Osteoblast (primary cell): ENCODE measurements at regions not wholly inside any gene's neighbourhood (a gene's known extent, or its start where the extent isn't known, plus 50 kb on each side); places are given as distances from the start of the nearest gene placed in this dataset.

Experiments used
- DNase-seq: peaks from one replicate; pipeline ENCODE4 v3.0.0; 2011; ENCODE audit warnings: low spot score, mixed read lengths; ENCODE audit not compliant: insufficient read length; ENCODE audit errors: missing footprints
- H2AFZ ChIP-seq: 2 replicates; pipeline ENCODE4 v1.6.0; 2011; ENCODE audit warnings: mild to moderate bottlenecking, low read length
- H3K27ac ChIP-seq: 2 replicates; pipeline ENCODE4 v1.5.1; 2011; ENCODE audit warnings: mild to moderate bottlenecking, low read depth, low read length, moderate library complexity
- H3K27me3 ChIP-seq: 2 replicates; pipeline ENCODE4 v1.6.0; 2012; ENCODE audit warnings: mild to moderate bottlenecking, control low read depth, inconsistent platforms, low read length, moderate library complexity; ENCODE audit not compliant: insufficient read depth
- H3K36me3 ChIP-seq: 2 replicates; pipeline ENCODE4 v1.5.1; 2011; ENCODE audit warnings: mild to moderate bottlenecking, low read length, control low read depth, moderate library complexity; ENCODE audit not compliant: insufficient read depth
- H3K4me1 ChIP-seq: 2 replicates; pipeline ENCODE4 v1.5.1; 2011; ENCODE audit warnings: mild to moderate bottlenecking, low read length, control low read depth, moderate library complexity; ENCODE audit not compliant: insufficient read depth
- H3K4me2 ChIP-seq: 2 replicates; pipeline ENCODE4 v1.6.0; 2011; ENCODE audit warnings: mild to moderate bottlenecking, low read length; ENCODE audit not compliant: insufficient read depth
- H3K4me3 ChIP-seq: fragments of 200-600 bp; sonication (generic); 3 replicates; pipeline ENCODE4 v1.5.1; 2012; ENCODE audit warnings: mild to moderate bottlenecking, low read length, inconsistent platforms; ENCODE audit not compliant: insufficient read depth
- H3K79me2 ChIP-seq: 2 replicates; pipeline ENCODE4 v1.6.0; 2012; ENCODE audit warnings: mild to moderate bottlenecking, low read length, control low read depth, inconsistent platforms; ENCODE audit not compliant: insufficient read depth
- H3K9me3 ChIP-seq: 2 replicates; pipeline ENCODE4 v1.5.1; 2011; ENCODE audit warnings: low read depth, low read length, control low read depth
- H4K20me1 ChIP-seq: 2 replicates; pipeline ENCODE4 v1.6.0; 2012; ENCODE audit warnings: mild to moderate bottlenecking, low read length, control low read depth; ENCODE audit not compliant: insufficient read depth
- TF ChIP-seq, protein P1 (sequence below): IDR thresholded peaks from 2 replicates; pipeline ENCODE4 v1.5.1; 2011; ENCODE audit warnings: mild to moderate bottlenecking, low read depth, low read length, moderate library complexity; ENCODE audit errors: extremely low read depth

DNA sequence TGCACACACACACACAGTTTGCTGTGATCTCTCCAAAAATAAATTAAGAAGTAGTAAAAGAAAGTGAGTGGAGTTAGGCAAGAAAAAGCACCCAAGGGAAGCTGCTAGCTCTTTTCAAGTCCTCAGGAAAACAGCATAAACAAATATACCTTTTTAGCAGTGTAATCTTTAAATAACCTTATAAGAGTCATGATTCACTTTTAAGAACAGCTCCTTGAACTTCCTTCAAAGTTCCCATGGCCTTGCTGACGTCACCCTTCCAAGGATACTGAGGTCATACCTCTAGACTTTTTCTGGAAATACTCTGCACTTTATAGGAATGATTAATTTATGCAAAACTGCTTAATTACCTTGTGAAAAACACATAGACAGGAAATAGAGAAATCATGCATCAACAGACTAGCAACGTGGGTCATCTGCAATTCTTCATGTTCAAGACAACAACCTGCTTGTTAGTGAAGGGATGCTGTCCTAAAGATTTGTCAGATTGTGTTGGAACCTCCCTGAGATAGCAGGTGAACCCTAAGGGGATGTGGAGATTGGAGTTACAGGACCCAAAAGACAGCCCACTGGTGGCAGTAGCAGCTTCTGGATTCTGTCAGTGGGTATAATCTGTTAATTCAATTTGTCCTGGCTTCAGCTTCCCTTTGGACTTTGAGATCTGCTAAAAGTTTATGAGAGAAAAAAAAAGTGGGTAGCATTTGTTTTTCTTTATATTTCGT is 229.0 kb downstream of the ELAVL2 start:
- Histone ChIP-seq H3K27ac (no peak overlapping the region), H4K20me1 (no peaks in the 10 kb centered on the region), H3K27me3 (no peaks in the 10 kb centered on the region), H3K4me1 (no peaks in the 10 kb centered on the region), H3K9me3 (no peaks in the 10 kb centered on the region), H3K36me3 (no peaks in the 10 kb centered on the region), H3K4me2 (no peak overlapping the region), H2AFZ (no peak overlapping the region), H3K79me2 (no peaks in the 10 kb centered on the region), H3K4me3 (no peak overlapping the region)
- no peak for DNase-seq
- TF ChIP-seq, protein P1, sequence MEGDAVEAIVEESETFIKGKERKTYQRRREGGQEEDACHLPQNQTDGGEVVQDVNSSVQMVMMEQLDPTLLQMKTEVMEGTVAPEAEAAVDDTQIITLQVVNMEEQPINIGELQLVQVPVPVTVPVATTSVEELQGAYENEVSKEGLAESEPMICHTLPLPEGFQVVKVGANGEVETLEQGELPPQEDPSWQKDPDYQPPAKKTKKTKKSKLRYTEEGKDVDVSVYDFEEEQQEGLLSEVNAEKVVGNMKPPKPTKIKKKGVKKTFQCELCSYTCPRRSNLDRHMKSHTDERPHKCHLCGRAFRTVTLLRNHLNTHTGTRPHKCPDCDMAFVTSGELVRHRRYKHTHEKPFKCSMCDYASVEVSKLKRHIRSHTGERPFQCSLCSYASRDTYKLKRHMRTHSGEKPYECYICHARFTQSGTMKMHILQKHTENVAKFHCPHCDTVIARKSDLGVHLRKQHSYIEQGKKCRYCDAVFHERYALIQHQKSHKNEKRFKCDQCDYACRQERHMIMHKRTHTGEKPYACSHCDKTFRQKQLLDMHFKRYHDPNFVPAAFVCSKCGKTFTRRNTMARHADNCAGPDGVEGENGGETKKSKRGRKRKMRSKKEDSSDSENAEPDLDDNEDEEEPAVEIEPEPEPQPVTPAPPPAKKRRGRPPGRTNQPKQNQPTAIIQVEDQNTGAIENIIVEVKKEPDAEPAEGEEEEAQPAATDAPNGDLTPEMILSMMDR = no peak

DNA sequence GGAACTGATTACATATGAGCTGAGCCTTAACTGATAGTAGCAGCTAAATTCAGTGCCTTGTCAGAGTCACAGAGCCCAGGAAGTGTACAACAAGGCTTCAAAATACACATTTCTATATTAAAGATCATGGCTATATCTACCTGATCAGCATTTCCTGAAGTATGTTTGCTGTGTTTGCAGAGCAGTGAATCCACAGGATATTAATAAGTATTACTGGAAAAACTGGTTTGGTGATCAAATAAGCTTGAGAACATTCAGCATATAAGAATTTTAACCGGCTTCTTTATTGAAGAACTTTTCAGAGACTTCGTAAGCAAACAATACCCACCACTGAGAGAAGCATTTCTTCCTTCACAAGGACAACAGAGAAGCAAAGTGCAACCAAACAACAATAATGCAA is 227.0 kb downstream of the ELAVL2 start:
- TF ChIP-seq, protein P1 = no peak
- Histone ChIP-seq H3K4me1 (no peaks in the 10 kb centered on the region), H3K9me3 (peaks cover 4% of the 10 kb centered on the region), H3K36me3 (no peaks in the 10 kb centered on the region), H3K4me2 (no peak overlapping the region), H2AFZ (no peak overlapping the region), H3K27me3 (no peaks in the 10 kb centered on the region), H3K4me3 (no peak overlapping the region), H3K79me2 (no peaks in the 10 kb centered on the region), H4K20me1 (no peaks in the 10 kb centered on the region), H3K27ac (no peak overlapping the region)
- no peak for DNase-seq

DNA sequence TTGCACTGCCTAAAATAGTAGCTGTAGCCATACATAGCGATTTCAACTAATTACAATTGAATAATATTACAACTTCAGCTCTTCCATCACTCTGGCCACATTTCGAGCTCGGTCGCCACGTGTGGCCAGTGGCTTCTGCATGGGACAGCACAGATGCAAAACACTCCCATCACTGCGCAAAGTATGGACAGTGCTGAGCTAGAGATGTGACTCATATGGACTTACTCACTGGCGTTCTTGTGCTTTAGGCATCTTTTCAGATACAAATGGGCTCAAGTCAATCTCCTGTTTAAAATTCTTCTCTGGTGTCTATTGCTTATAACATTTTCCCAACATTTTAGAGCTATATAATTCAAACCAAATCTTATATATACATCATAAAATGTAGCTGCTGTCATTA is 222.7 kb downstream of the ELAVL2 start:
- Histone ChIP-seq H3K79me2 (no peaks in the 10 kb centered on the region), H3K27ac (no peak overlapping the region), H3K4me3 (no peak overlapping the region), H3K36me3 (no peaks in the 10 kb centered on the region), H3K4me1 (no peaks in the 10 kb centered on the region), H2AFZ (no peak overlapping the region), H3K4me2 (no peak overlapping the region), H3K9me3 (peaks cover 4% of the 10 kb centered on the region), H4K20me1 (no peaks in the 10 kb centered on the region), H3K27me3 (no peaks in the 10 kb centered on the region)
- DNase-seq = peak; percentile 4
- TF ChIP-seq, protein P1 = no peak

DNA sequence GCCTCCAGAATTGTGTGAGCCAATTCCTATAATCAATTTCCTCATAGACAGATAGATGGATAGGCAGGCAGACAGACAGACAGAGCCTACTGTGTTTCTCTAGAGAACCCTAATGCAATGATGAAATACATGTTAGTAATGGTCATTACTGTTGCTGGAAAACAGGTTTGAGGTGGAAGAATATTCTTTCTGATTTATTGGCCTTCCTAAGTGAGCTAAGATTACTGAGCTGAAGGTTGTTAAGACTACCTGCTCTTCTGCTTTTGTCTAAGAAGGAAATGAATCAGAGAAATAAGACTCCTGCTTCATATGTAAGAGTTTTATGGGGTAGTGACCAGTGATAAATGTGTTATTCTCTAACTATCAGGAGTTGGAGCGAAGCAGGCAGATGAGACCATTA is 219.9 kb downstream of the ELAVL2 start:
- Histone ChIP-seq H4K20me1 (no peaks in the 10 kb centered on the region), H3K79me2 (no peaks in the 10 kb centered on the region), H3K4me1 (no peaks in the 10 kb centered on the region), H3K36me3 (no peaks in the 10 kb centered on the region), H3K4me3 (no peak overlapping the region), H3K27me3 (no peaks in the 10 kb centered on the region), H3K9me3 (peaks cover 4% of the 10 kb centered on the region), H3K4me2 (no peak overlapping the region), H2AFZ (no peak overlapping the region), H3K27ac (no peak overlapping the region)
- no peak for DNase-seq
- TF ChIP-seq, protein P1 = no peak
